Stomach (tissue), 8 donors: ENCODE measurements at regions not wholly inside any gene's neighbourhood (a gene's known extent, or its start where the extent isn't known, plus 50 kb on each side); places are given as distances from the start of the nearest gene placed in this dataset.
"Not testable (repeated sequence)": the region's sequence is repeated elsewhere in the genome, so short reads cannot be mapped to it uniquely, and the experiment has no call there.

Experiments used
- DNase-seq, 2 donors: peaks; one replicate each; pipeline versions ENCODE4 v3.0.0 to v3.0.0-alpha.2; 2013 to 2019
- H3K27ac ChIP-seq, 5 donors: fragments of 200-600 bp in 4 of 5; sonication (generic) in 4 of 5; one replicate each; pipeline ENCODE4 v1.5.1; 2013 to 2019; ENCODE audit warnings: mild to moderate bottlenecking in 1 of 5, moderate library complexity in 1 of 5
- H3K27me3 ChIP-seq, 3 donors: fragments of 200-600 bp; sonication (generic); one replicate each; pipeline ENCODE4 v1.5.1; 2017 to 2019; ENCODE audit warnings: mixed run types in 1 of 3
- H3K36me3 ChIP-seq, 4 donors: fragments of 200-600 bp; sonication (generic); 1 replicate in 3 of 4; 2 replicates in 1 of 4; pipeline ENCODE4 v1.5.1; 2016 to 2019
- H3K4me1 ChIP-seq, 4 donors: fragments of 200-600 bp; sonication (generic); one replicate each; pipeline ENCODE4 v1.5.1; 2016 to 2019
- H3K4me3 ChIP-seq, 4 donors: fragments of 200-600 bp; sonication (generic) in 3 of 4; one replicate each; pipeline ENCODE4 v1.5.1; 2016 to 2019; ENCODE audit warnings: mild to moderate bottlenecking in 1 of 4
- H3K9me3 ChIP-seq, 4 donors: fragments of 200-600 bp; sonication (generic); one replicate each; pipeline ENCODE4 v1.5.1; 2016 to 2019
- WGBS, 5 donors: extraction: QIAGEN DNeasy Blood & Tissue Kit in 3 of 5; methylation state at CpG; one replicate each; pipeline versions ENCODE4 v1.1.5 to v1.1.7; 2013 to 2018; 5-methylcytosine and 5-hydroxymethylcytosine counted together
- intact Hi-C: fragments of 100-400 bp; cut with DNase I; formaldehyde crosslinking; loops from one replicate; pipeline ENCODE4 v1.15.1; 2023; ENCODE audit warnings: low total_unique reads
- donor health status: healthy with polysubstance abuse.
- donor health status: Bipolar disorder and iron deficiency.
- donor health status: healthy.

GRCh38 chr4:49510238-49510637 lies 524.2 kb downstream of the CWH43 start:
- WGBS, 5 donors = 76 to 83% (median 79%) methylated on average over 6 to 7 of the region's 7 CpGs
- H3K4me3 ChIP-seq, H3K36me3 ChIP-seq, H3K27me3 ChIP-seq, DNase-seq, H3K4me1 ChIP-seq, H3K27ac ChIP-seq, intact Hi-C loops: not testable (repeated sequence)
- H3K9me3 ChIP-seq = peaks cover 10 to 49% (median 37%) of the 10 kb centered on the region in 4 donors

- not testable (repeated sequence) for DNase-seq
- WGBS, 5 donors = 63 to 74% (median 67%) methylated on average over 10 of the region's 10 CpGs
These were observed 525.3 kb downstream of the CWH43 start for GRCh38 chr4:49511353-49511752.

GRCh38 chr4:49511881-49512491 lies 525.9 kb downstream of the CWH43 start:
- H3K4me3 ChIP-seq, H3K27me3 ChIP-seq, H3K4me1 ChIP-seq, intact Hi-C loops, H3K36me3 ChIP-seq, H3K27ac ChIP-seq, DNase-seq: not testable (repeated sequence)
- peaks cover 10 to 56% (median 42%) of the 10 kb centered on the region in 4 donors for H3K9me3 ChIP-seq
- 65 to 71% (median 70%) methylated on average over 13 of the region's 13 CpGs for whole genome bisulfite sequencing, 5 donors

More at GRCh38 chr4:49511353-49511752, 525.3 kb downstream of the CWH43 start:
- intact Hi-C loops, H3K36me3 ChIP-seq, H3K27ac ChIP-seq, H3K4me1 ChIP-seq, H3K27me3 ChIP-seq, H3K4me3 ChIP-seq: not testable (repeated sequence)
- peaks cover 10 to 52% (median 39%) of the 10 kb centered on the region in 4 donors for H3K9me3 ChIP-seq

GRCh38 chr4:49512641-49513545 lies 526.8 kb downstream of the CWH43 start:
- peaks cover 10 to 60% (median 44%) of the 10 kb centered on the region in 4 donors for H3K9me3 ChIP-seq

GRCh38 chr4:49513546-49514115 lies 527.6 kb downstream of the CWH43 start:
- intact Hi-C loops, H3K4me1 ChIP-seq, H3K4me3 ChIP-seq, DNase-seq, H3K27me3 ChIP-seq, H3K36me3 ChIP-seq, H3K27ac ChIP-seq: not testable (repeated sequence)
- H3K9me3 ChIP-seq = peaks cover 10 to 60% (median 44%) of the 10 kb centered on the region in 4 donors
- 66 to 83% (median 72%) methylated on average over 5 to 8 of the region's 11 CpGs for WGBS, 5 donors

More at GRCh38 chr4:49512641-49513545, 526.8 kb downstream of the CWH43 start:
- H3K27ac ChIP-seq, H3K4me3 ChIP-seq, H3K36me3 ChIP-seq, H3K27me3 ChIP-seq, H3K4me1 ChIP-seq, intact Hi-C loops: not testable (repeated sequence)
- DNase-seq = peak in 1 of 2 donors; percentile 28
- WGBS, 5 donors = 77 to 82% (median 77%) methylated on average over 33 of the region's 33 CpGs

- H3K27me3 ChIP-seq, intact Hi-C loops, DNase-seq, H3K27ac ChIP-seq, H3K4me1 ChIP-seq, H3K36me3 ChIP-seq, H3K4me3 ChIP-seq: not testable (repeated sequence)
- peaks cover 10 to 63% (median 44%) of the 10 kb centered on the region in 4 donors for H3K9me3 ChIP-seq
- 61 to 73% (median 64%) methylated on average over 14 to 17 of the region's 18 CpGs for WGBS, 5 donors
These were observed 528.2 kb downstream of the CWH43 start for GRCh38 chr4:49514171-49514699.

GRCh38 chr4:49514841-49515240 lies 528.8 kb downstream of the CWH43 start:
- H3K27me3 ChIP-seq, H3K4me3 ChIP-seq, H3K4me1 ChIP-seq, H3K36me3 ChIP-seq, intact Hi-C loops, H3K27ac ChIP-seq, DNase-seq: not testable (repeated sequence)
- peaks cover 10 to 69% (median 44%) of the 10 kb centered on the region in 4 donors for H3K9me3 ChIP-seq
- 64 to 73% (median 65%) methylated on average over 6 of the region's 6 CpGs for WGBS, 5 donors

GRCh38 chr4:49515241-49515640 lies 529.2 kb downstream of the CWH43 start:
- H3K36me3 ChIP-seq, H3K4me3 ChIP-seq, DNase-seq, intact Hi-C loops, H3K4me1 ChIP-seq, H3K27me3 ChIP-seq, H3K27ac ChIP-seq: not testable (repeated sequence)
- peaks cover 10 to 67% (median 44%) of the 10 kb centered on the region in 4 donors for H3K9me3 ChIP-seq
- WGBS, 5 donors = 66 to 78% (median 72%) methylated on average over 9 to 10 of the region's 10 CpGs

GRCh38 chr4:49516096-49516495 lies 530.0 kb downstream of the CWH43 start:
- peaks cover 10 to 62% (median 42%) of the 10 kb centered on the region in 4 donors for H3K9me3 ChIP-seq
- H3K27me3 ChIP-seq, H3K4me1 ChIP-seq, H3K27ac ChIP-seq, H3K36me3 ChIP-seq, DNase-seq, H3K4me3 ChIP-seq, intact Hi-C loops: not testable (repeated sequence)
- 65 to 82% (median 73%) methylated on average over 9 to 15 of the region's 15 CpGs for WGBS, 5 donors
